ENCODE measurements at regions not wholly inside any gene's neighbourhood (a gene's known extent, or its start where the extent isn't known, plus 50 kb on each side); places are given as distances from the start of the nearest gene placed in this dataset.

DNA sequence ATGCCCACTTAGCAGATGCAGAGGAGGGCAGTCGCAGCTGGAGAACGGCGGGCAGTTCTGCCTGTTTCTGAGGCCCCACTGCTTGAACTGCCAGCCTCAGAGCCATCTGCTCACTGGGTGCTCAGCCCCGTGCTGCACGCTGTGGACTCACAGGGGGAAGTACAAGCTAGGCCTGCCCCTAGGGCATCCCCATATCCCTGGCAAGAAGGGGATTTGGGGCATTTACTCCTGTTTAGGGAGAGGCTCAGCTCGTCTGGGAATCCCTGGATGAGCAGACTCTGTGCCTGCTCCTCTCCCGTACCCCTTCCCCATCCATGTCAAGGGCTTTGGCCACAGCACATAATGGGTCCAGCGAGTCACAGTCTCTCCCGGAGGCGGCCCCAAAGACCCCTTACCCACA, 169.8 kb upstream of the PKDCC start:
- H3K36me3 ChIP-seq, result no peaks in the 10 kb centered on the region
- no peaks in the 10 kb centered on the region for H3K9me3 ChIP-seq
- no peak for DNase-seq
- no peak overlapping the region for H3K4me3 ChIP-seq
- TF ChIP-seq, protein P1, sequence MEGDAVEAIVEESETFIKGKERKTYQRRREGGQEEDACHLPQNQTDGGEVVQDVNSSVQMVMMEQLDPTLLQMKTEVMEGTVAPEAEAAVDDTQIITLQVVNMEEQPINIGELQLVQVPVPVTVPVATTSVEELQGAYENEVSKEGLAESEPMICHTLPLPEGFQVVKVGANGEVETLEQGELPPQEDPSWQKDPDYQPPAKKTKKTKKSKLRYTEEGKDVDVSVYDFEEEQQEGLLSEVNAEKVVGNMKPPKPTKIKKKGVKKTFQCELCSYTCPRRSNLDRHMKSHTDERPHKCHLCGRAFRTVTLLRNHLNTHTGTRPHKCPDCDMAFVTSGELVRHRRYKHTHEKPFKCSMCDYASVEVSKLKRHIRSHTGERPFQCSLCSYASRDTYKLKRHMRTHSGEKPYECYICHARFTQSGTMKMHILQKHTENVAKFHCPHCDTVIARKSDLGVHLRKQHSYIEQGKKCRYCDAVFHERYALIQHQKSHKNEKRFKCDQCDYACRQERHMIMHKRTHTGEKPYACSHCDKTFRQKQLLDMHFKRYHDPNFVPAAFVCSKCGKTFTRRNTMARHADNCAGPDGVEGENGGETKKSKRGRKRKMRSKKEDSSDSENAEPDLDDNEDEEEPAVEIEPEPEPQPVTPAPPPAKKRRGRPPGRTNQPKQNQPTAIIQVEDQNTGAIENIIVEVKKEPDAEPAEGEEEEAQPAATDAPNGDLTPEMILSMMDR (IDR thresholded peaks at IDR 0.05), result no peak
- TF ChIP-seq POLR2A (IDR thresholded peaks at IDR 0.05), result no peak
- H3K4me1 ChIP-seq, result peaks cover 0 to 13% (median 0%) of the 10 kb centered on the region in 3 donors
- peaks cover 0 to 4% (median 0%) of the 10 kb centered on the region in 4 donors for H3K27me3 ChIP-seq
- WGBS, 2 donors, result 94 to 96% methylated on average over 5 to 8 of the region's 10 CpGs
- intact Hi-C loops (cut with DNase I), result no loop called here
- H3K27ac ChIP-seq, result no peak overlapping the region

DNA sequence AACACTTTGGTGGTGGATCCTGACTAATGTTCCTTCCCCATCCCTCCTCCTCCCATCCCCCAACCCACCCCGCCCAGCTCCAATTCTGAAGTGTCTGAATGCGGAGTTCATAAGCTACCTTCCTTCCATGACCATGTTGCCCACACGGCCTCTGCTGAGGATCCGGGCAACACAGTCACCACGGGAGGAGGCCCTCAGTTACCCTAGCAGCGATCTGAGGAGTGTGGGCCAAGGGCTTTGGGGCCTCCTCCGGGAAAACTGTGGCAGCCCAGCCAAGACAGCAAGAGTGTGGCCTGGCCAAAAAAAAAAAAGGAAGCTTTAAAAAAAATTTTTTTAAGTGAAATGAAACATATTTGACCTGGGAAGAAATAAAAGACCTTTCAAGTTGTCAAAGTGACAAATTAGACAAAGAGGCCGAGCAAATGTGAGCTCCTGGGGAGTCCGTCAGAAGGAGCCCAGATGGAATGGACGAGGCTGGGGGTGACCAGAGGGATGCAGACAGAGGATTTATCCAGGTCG, 169.0 kb upstream of the PKDCC start:
- Histone ChIP-seq H3K27ac (no peak overlapping the region), H3K9me3 (no peaks in the 10 kb centered on the region), H3K4me1 (peaks cover 0 to 13% (median 0%) of the 10 kb centered on the region in 3 donors), H3K4me3 (no peak overlapping the region), H3K36me3 (no peaks in the 10 kb centered on the region), H3K27me3 (peaks cover 0 to 4% (median 0%) of the 10 kb centered on the region in 4 donors)
- intact Hi-C loops (cut with DNase I), result no loop called here
- 78% methylated on average over 8 of the region's 11 CpGs for WGBS, 2 donors
- TF ChIP-seq, protein P1 (IDR thresholded peaks at IDR 0.05), result no peak
- no peak for TF ChIP-seq POLR2A (IDR thresholded peaks at IDR 0.05)
- DNase-seq, result no peak

DNA sequence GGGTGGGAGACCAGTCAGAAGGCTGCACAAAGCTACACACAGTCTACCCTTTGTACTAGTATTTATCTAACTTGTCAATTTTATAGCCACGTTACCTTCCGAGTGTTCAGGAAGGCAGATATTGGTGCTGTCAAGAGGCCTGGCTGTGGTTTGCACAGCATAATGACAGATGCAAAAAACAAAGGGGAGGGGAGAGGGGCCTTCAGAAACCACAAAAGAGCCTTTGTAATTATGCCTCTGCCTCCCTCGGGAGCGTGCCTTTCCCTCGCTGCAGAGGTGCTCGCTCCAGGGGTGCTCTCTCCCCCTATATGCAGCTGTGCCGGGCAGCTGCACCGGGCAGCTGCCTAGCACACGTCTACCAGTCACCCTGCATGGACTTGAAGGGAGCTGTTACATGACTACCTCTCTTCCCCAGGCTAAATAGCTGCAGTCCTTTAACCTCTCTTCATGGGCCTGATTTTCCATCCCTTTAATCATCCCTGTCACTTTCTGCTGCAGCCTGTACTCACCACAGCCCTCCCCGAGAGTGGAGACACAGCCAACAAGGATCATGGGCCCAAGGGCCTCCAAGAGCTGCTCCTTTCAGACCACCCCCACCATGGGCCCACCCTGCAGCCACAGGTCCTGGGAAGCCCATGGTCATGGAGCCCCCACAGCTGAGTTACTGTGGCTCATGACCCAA, 168.4 kb upstream of the PKDCC start:
- Histone ChIP-seq H3K4me3 (no peak overlapping the region), H3K27me3 (peaks cover 0 to 4% (median 0%) of the 10 kb centered on the region in 4 donors), H3K36me3 (no peaks in the 10 kb centered on the region), H3K27ac (no peak overlapping the region), H3K9me3 (no peaks in the 10 kb centered on the region), H3K4me1 (peaks cover 0 to 13% (median 0%) of the 10 kb centered on the region in 3 donors)
- intact Hi-C loops (cut with DNase I), result no loop called here
- no peak for TF ChIP-seq POLR2A (IDR thresholded peaks at IDR 0.05)
- TF ChIP-seq, protein P1 (IDR thresholded peaks at IDR 0.05), result no peak
- DNase-seq, result no peak
- 58 to 64% methylated on average over 3 to 7 of the region's 10 CpGs for WGBS, 2 donors

DNA sequence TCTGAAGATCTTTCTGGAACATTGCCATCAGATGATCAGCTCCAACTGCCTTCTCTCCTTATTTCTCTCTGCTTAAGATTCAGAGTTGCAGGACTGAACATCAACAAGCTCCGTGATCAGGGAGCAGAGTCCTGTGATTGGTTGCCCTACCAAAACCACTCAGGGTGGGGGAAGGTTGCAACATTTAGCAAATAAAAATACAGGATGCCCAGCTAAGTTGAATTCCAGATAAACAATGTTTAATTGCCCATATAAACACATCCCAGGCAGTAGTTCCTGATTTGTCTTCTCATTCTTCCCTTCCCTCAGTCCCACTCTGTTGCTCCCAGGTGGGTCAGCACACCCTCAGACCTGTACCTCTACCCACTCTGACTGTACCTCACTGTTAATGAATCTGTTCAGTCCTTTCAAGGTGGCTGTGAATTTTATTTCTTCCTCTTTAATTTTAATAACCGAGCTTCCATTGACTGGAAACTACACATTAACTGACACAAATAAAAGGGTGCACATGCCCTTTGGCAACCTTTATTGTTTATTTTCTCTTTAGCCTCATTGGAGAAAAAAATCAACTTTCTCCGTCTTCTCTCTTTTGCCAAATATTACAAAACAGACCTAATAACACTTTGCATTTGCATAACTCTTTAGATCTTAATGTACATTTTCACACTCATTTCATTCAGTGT, 167.1 kb upstream of the PKDCC start:
- Histone ChIP-seq H3K27me3 (peaks cover 0 to 4% (median 0%) of the 10 kb centered on the region in 4 donors), H3K27ac (no peak overlapping the region), H3K36me3 (no peaks in the 10 kb centered on the region), H3K4me3 (no peak overlapping the region), H3K4me1 (peaks cover 0 to 13% (median 0%) of the 10 kb centered on the region in 3 donors), H3K9me3 (no peaks in the 10 kb centered on the region)
- TF ChIP-seq POLR2A (IDR thresholded peaks at IDR 0.05), result no peak
- TF ChIP-seq, protein P1 (IDR thresholded peaks at IDR 0.05), result no peak
- 76 to 88% methylated on average over 3 of the region's 3 CpGs for WGBS, 2 donors
- intact Hi-C loops (cut with DNase I), result no loop called here
- DNase-seq, result no peak

DNA sequence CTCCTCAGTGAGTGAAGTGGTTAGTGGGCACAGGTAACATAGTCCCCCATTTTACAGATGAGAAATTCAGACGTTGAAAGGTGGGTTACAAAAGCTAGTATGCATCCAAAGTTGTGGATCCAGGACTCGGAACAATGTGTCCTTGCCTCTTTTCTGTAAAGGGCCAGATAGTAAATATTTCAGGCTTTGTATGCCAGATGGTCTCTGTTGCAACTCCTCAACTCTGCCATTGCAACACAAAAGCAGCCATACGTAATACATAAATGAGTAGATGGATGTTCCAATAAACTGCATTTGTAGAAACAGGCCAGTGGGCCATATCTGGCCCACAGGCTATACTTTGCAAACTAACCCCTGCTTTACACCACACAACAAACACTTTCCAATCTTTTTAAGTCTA, 166.6 kb upstream of the PKDCC start:
- H3K27ac ChIP-seq, result no peak overlapping the region
- H3K4me1 ChIP-seq, result peaks cover 0 to 13% (median 0%) of the 10 kb centered on the region in 3 donors
- 69 to 79% methylated on average over 3 of the region's 3 CpGs for WGBS, 2 donors
- H3K27me3 ChIP-seq, result peaks cover 0 to 4% (median 0%) of the 10 kb centered on the region in 4 donors
- no peaks in the 10 kb centered on the region for H3K36me3 ChIP-seq
- no peaks in the 10 kb centered on the region for H3K9me3 ChIP-seq
- intact Hi-C loops (cut with DNase I), result no loop called here
- DNase-seq, result no peak
- TF ChIP-seq POLR2A (IDR thresholded peaks at IDR 0.05), result no peak
- TF ChIP-seq, protein P1 (IDR thresholded peaks at IDR 0.05), result no peak
- no peak overlapping the region for H3K4me3 ChIP-seq

All from esophagus squamous epithelium (tissue), 5 donors.